Ascending aorta (tissue), 2 donors: ENCODE measurements at regions not wholly inside any gene's neighbourhood (a gene's known extent, or its start where the extent isn't known, plus 50 kb on each side); places are given as distances from the start of the nearest gene placed in this dataset.

ENCODE experiments used
- DNase-seq, 2 donors: peaks; one replicate each; pipeline ENCODE4 v3.0.0-alpha.2; 2019; ENCODE audit warnings: low spot score in 2 of 2
- H3K27ac ChIP-seq, 2 donors: fragments of 200-600 bp; sonication (generic); one replicate each; pipeline ENCODE4 v1.5.1; 2016 to 2017; ENCODE audit warnings: mild to moderate bottlenecking in 1 of 2
- H3K27me3 ChIP-seq: fragments of 200-600 bp; sonication (generic); one replicate; pipeline ENCODE4 v1.5.1; 2017
- H3K36me3 ChIP-seq, 2 donors: fragments of 200-600 bp; sonication (generic); one replicate each; pipeline ENCODE4 v1.5.1; 2016
- H3K4me1 ChIP-seq, 2 donors: fragments of 200-600 bp; sonication (generic); one replicate each; pipeline ENCODE4 v1.5.1; 2016 to 2017; ENCODE audit warnings: mild to moderate bottlenecking in 1 of 2
- H3K4me3 ChIP-seq, 2 donors: fragments of 200-600 bp; sonication (generic); one replicate each; pipeline ENCODE4 v1.5.1; 2016 to 2017; ENCODE audit warnings: mild to moderate bottlenecking in 1 of 2
- H3K9me3 ChIP-seq, 2 donors: fragments of 200-600 bp; sonication (generic); one replicate each; pipeline ENCODE4 v1.5.1; 2016
- CTCF ChIP-seq, 3 experiments: fragments of 200-600 bp in 2 of 3; fragments of 450-650 bp in 1 of 3; sonication (generic) in 2 of 3; IDR thresholded peaks; one replicate each; pipeline ENCODE4 v1.5.1; 2016 to 2019; ENCODE audit warnings: antibody characterized with exemption in 3 of 3, mild to moderate bottlenecking in 1 of 3, moderate library complexity in 1 of 3
- intact Hi-C: fragments of 100-400 bp; cut with DNase I; formaldehyde crosslinking; loops from one replicate; pipeline ENCODE4 v1.15.1; 2023

GRCh38 chr12:19872621-19873540 is 433.6 kb downstream of the AEBP2 start:
- intact Hi-C loops, result no loop called here
- Histone ChIP-seq H3K27ac (peak overlapping the region in 1 of 2 donors; percentile 35), H3K4me3 (no peak overlapping the region), H3K27me3 (no peaks in the 10 kb centered on the region), H3K9me3 (no peaks in the 10 kb centered on the region), H3K36me3 (no peaks in the 10 kb centered on the region), H3K4me1 (peaks cover 4 to 23% of the 10 kb centered on the region in 2 donors)
- no peak for TF ChIP-seq CTCF (IDR thresholded peaks at IDR 0.05)
- DNase-seq, result no peak

- no peaks in the 10 kb centered on the region for H3K27me3 ChIP-seq
- DNase-seq, result no peak
- no peaks in the 10 kb centered on the region for H3K36me3 ChIP-seq
- H3K9me3 ChIP-seq, result no peaks in the 10 kb centered on the region
- no peak for TF ChIP-seq CTCF (IDR thresholded peaks at IDR 0.05)
- peak overlapping the region; percentile 16 to 45 for H3K27ac ChIP-seq
- peaks cover 9 to 39% of the 10 kb centered on the region in 2 donors for H3K4me1 ChIP-seq
- intact Hi-C loops, result no loop called here
- H3K4me3 ChIP-seq, result no peak overlapping the region
Observed at GRCh38 chr12:19880076-19880475, 440.8 kb downstream of the AEBP2 start.

GRCh38 chr12:19880721-19881120 is 441.4 kb downstream of the AEBP2 start:
- H3K9me3 ChIP-seq, result no peaks in the 10 kb centered on the region
- H3K4me1 ChIP-seq, result peaks cover 9 to 41% of the 10 kb centered on the region in 2 donors
- intact Hi-C loops, result no loop called here
- peak overlapping the region; percentile 80 to 86 for H3K27ac ChIP-seq
- DNase-seq, result no peak
- no peak for TF ChIP-seq CTCF (IDR thresholded peaks at IDR 0.05)
- no peaks in the 10 kb centered on the region for H3K36me3 ChIP-seq
- no peak overlapping the region for H3K4me3 ChIP-seq
- H3K27me3 ChIP-seq, result no peaks in the 10 kb centered on the region

- DNase-seq, result no peak
- H3K4me1 ChIP-seq, result peaks cover 9 to 49% of the 10 kb centered on the region in 2 donors
Observed at GRCh38 chr12:19882346-19882745, 443.1 kb downstream of the AEBP2 start.

GRCh38 chr12:19884021-19884492 is 444.8 kb downstream of the AEBP2 start:
- Histone ChIP-seq H3K4me1 (peaks cover 9 to 49% of the 10 kb centered on the region in 2 donors), H3K27ac (peak overlapping the region; percentile 80 to 86), H3K27me3 (no peaks in the 10 kb centered on the region), H3K4me3 (no peak overlapping the region), H3K36me3 (no peaks in the 10 kb centered on the region), H3K9me3 (no peaks in the 10 kb centered on the region)
- intact Hi-C loops, result no loop called here
- no peak for TF ChIP-seq CTCF (IDR thresholded peaks at IDR 0.05)
- peak in 1 of 2 donors; percentile 77 for DNase-seq

More at GRCh38 chr12:19882346-19882745, 443.1 kb downstream of the AEBP2 start:
- Histone ChIP-seq H3K4me3 (no peak overlapping the region), H3K27me3 (no peaks in the 10 kb centered on the region), H3K36me3 (no peaks in the 10 kb centered on the region), H3K27ac (peak overlapping the region; percentile 80 to 86), H3K9me3 (no peaks in the 10 kb centered on the region)
- intact Hi-C loops, result no loop called here
- TF ChIP-seq CTCF (IDR thresholded peaks at IDR 0.05), result no peak
